Nephron (organoid): ENCODE measurements at regions not wholly inside any gene's neighbourhood (a gene's known extent, or its start where the extent isn't known, plus 50 kb on each side); places are given as distances from the start of the nearest gene placed in this dataset.
A peak's percentile ranks its signal among the peaks of the same experiment; 100 is the strongest.

Experiments
- H3K27ac Mint-ChIP-seq, 3 experiments: 2 replicates each; pipeline ENCODE4 v1.8.0; 2020; ENCODE audit warnings: mixed read lengths in 3 of 3, mild to moderate bottlenecking in 2 of 3, moderate library complexity in 1 of 3
- H3K27me3 Mint-ChIP-seq: 2 replicates; pipeline ENCODE4 v1.8.0; 2021; ENCODE audit warnings: low read depth, mild to moderate bottlenecking, moderate library complexity, mixed read lengths
- H3K36me3 Mint-ChIP-seq: 2 replicates; pipeline ENCODE4 v1.8.0; 2020; ENCODE audit warnings: low read depth, mixed read lengths
- H3K4me1 Mint-ChIP-seq: 2 replicates; pipeline ENCODE4 v1.8.0; 2020; ENCODE audit warnings: mixed read lengths
- H3K4me3 Mint-ChIP-seq, 3 experiments: 2 replicates each; pipeline ENCODE4 v1.8.0; 2020; ENCODE audit warnings: mild to moderate bottlenecking in 3 of 3, mixed read lengths in 3 of 3, moderate library complexity in 2 of 3
- H3K9me3 Mint-ChIP-seq: 2 replicates; pipeline ENCODE4 v1.8.0; 2020; ENCODE audit warnings: mixed read lengths
- TF ChIP-seq, protein P1 (sequence below), 3 experiments: fragments of 200-600 bp; sonication (generic); IDR thresholded peaks; one replicate each; pipeline ENCODE4 v1.5.0; 2021; ENCODE audit warnings: antibody characterized with exemption in 3 of 3; ENCODE audit not compliant: unreplicated experiment in 3 of 3

DNA sequence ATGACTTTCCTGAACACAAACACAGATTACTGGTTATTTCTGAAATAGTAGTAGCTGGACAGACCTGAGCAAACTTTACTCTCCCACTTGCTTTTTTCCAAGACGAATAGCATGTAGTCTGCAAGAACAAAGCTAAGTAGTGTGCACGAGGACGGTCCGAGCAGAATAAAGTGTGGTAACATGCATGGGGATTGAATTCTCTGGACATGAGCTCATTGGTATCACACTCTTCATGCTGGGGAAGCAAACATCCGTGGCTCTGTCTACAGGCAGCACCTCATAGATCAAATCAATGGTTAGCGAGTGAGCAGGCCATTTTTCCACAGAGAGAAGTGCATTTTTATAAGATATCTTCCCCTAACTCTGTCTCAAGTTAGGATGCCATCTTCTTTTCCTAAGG is 164.8 kb upstream of the STK17B start:
- no peaks in the 10 kb centered on the region for H3K36me3 Mint-ChIP-seq
- H3K27ac Mint-ChIP-seq: no peak overlapping the region
- H3K4me1 Mint-ChIP-seq: no peaks in the 10 kb centered on the region
- TF ChIP-seq, protein P1, sequence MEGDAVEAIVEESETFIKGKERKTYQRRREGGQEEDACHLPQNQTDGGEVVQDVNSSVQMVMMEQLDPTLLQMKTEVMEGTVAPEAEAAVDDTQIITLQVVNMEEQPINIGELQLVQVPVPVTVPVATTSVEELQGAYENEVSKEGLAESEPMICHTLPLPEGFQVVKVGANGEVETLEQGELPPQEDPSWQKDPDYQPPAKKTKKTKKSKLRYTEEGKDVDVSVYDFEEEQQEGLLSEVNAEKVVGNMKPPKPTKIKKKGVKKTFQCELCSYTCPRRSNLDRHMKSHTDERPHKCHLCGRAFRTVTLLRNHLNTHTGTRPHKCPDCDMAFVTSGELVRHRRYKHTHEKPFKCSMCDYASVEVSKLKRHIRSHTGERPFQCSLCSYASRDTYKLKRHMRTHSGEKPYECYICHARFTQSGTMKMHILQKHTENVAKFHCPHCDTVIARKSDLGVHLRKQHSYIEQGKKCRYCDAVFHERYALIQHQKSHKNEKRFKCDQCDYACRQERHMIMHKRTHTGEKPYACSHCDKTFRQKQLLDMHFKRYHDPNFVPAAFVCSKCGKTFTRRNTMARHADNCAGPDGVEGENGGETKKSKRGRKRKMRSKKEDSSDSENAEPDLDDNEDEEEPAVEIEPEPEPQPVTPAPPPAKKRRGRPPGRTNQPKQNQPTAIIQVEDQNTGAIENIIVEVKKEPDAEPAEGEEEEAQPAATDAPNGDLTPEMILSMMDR (IDR thresholded peaks at IDR 0.05; ENCODE audit: unreplicated experiment in 3 of 3): no peak
- H3K9me3 Mint-ChIP-seq: no peaks in the 10 kb centered on the region
- no peaks in the 10 kb centered on the region for H3K27me3 Mint-ChIP-seq
- no peak overlapping the region for H3K4me3 Mint-ChIP-seq

DNA sequence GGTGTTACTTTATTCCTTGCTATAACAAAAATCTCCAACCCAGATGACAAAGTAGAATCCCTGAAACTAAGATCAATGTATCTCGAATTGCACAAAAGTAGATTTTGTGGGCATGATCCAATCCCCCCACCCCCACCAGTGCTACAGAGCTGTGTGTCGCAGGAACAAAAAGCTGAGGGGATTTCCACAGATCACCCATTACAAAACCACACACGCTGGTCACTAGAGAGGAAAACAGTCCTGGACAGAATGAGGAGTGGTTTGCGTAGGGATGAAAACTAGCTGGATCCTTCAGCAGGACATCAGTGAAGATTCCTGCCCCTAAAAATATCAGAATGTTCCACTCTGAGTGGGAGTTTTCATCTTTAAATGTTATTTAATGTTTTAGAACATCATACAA is 165.3 kb upstream of the STK17B start:
- Mint-ChIP-seq H3K9me3 (no peaks in the 10 kb centered on the region), H3K27ac (no peak overlapping the region), H3K36me3 (no peaks in the 10 kb centered on the region), H3K4me3 (no peak overlapping the region), H3K4me1 (no peaks in the 10 kb centered on the region), H3K27me3 (no peaks in the 10 kb centered on the region)
- TF ChIP-seq, protein P1 (IDR thresholded peaks at IDR 0.05; ENCODE audit: unreplicated experiment in 3 of 3): no peak

DNA sequence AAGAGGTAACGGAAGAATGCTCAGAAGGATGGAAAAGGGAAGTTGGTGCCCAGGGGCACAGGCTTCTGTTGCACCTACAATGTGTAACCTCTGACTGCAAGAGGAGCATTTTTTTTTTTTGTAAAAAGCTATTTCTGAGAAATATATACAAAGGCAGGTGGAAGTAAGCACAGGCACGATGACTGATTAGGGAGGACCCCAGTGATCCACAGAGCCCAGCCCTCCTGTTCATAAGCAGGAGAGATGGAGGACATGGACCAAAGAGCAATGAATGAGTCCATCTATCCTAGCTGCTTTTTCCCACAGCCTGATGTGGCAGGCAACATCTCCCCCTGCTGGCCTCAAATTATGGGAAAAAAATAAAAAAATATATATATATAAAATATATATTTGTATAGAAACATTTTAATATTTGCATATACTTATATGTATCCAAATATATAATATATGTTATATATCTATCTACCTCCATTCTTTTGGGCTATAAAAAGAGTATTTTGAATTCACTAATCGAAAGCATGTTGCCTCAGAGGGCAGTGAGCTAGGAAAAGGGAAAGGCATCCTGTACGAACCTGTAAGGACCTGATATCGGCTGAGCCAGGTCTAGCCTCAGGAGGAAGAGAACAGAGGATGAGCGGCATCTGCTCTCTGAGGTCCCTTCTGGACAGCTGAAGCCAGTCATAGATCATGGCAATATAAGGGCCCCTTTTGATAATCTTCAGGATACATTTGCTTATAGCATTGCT is 166.0 kb upstream of the STK17B start:
- no peaks in the 10 kb centered on the region for H3K9me3 Mint-ChIP-seq
- H3K27me3 Mint-ChIP-seq: no peaks in the 10 kb centered on the region
- no peaks in the 10 kb centered on the region for H3K36me3 Mint-ChIP-seq
- no peaks in the 10 kb centered on the region for H3K4me1 Mint-ChIP-seq
- no peak overlapping the region for H3K27ac Mint-ChIP-seq
- no peak overlapping the region for H3K4me3 Mint-ChIP-seq
- TF ChIP-seq, protein P1 (IDR thresholded peaks at IDR 0.05; ENCODE audit: unreplicated experiment in 3 of 3): peak; percentile 49 to 69 (median 53)

DNA sequence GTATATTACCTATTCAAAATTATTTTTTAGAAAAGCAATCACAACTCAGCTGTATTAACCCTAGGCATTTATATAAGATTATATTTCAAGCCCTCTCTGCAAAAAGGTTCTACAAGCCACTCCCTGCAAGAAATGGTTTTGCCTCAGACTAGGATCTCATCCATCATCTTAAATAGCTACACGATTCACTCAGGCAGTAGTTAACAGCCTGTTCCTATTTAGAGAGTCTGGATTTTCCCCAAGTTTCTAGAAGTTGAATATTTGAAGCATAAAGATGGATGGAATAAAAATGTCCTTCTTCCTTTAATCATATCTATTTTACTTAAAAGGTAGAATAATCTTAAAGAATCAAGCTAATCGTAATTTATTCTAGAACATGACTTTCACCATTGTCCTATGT is 167.1 kb upstream of the STK17B start:
- H3K4me3 Mint-ChIP-seq: no peak overlapping the region
- H3K36me3 Mint-ChIP-seq: no peaks in the 10 kb centered on the region

DNA sequence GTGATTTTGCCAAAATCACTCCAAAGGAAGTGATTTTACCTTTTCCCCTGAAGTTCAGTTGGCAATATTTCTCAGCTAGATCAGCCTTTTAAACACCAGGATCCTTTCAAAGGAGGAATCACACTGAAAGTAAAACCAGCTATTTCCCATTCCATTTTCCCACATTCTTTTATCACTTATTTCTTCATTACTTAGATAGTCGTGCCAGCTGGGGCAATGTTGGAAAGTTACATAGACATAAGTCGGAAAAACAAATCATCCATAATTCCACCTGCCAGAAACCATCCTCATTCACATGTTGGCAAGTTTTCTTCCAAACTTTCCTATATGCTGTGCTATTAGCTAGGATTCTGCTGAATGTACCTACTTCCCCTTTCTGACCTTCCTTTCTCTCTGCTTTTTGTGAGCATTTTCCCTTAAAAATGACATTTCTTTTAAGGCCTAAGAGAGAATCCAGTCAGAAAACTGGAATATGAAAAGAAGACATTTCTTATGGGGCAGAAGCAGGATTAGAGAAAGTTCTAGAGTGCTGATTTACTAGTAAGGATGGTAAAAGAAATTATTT is 170.0 kb upstream of the STK17B start:
- TF ChIP-seq, protein P1 (IDR thresholded peaks at IDR 0.05; ENCODE audit: unreplicated experiment in 3 of 3): no peak
- H3K27me3 Mint-ChIP-seq: no peaks in the 10 kb centered on the region
- no peak overlapping the region for H3K27ac Mint-ChIP-seq
- H3K4me3 Mint-ChIP-seq: no peak overlapping the region
- H3K4me1 Mint-ChIP-seq: no peaks in the 10 kb centered on the region
- H3K36me3 Mint-ChIP-seq: no peaks in the 10 kb centered on the region
- no peaks in the 10 kb centered on the region for H3K9me3 Mint-ChIP-seq

More for the DNA sequence above, 167.1 kb upstream of the STK17B start:
- TF ChIP-seq, protein P1 (IDR thresholded peaks at IDR 0.05; ENCODE audit: unreplicated experiment in 3 of 3): no peak
- H3K27me3 Mint-ChIP-seq: no peaks in the 10 kb centered on the region
- H3K27ac Mint-ChIP-seq: no peak overlapping the region
- no peaks in the 10 kb centered on the region for H3K4me1 Mint-ChIP-seq
- no peaks in the 10 kb centered on the region for H3K9me3 Mint-ChIP-seq

DNA sequence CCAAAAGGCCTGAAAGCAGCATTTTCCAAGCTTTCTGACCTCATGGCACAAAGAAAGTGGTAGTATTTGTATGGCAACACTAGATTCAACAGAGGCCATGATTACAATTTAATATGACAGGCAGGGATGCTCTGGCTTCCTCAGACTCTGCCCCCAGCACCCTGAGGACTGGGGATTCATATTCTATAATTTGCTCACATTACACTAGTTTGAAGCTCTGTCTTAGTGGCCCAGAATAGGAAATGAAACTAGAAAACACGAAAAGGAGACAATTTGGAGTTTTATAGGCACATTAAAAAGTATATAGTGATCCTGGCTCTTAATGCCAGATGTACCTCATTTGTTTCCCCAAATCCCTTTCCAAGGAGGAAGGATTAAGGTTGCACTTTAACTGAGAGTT is 173.0 kb upstream of the STK17B start:
- Mint-ChIP-seq H3K36me3 (no peaks in the 10 kb centered on the region), H3K9me3 (no peaks in the 10 kb centered on the region), H3K27me3 (no peaks in the 10 kb centered on the region), H3K27ac (no peak overlapping the region), H3K4me1 (no peaks in the 10 kb centered on the region), H3K4me3 (no peak overlapping the region)
- TF ChIP-seq, protein P1 (IDR thresholded peaks at IDR 0.05; ENCODE audit: unreplicated experiment in 3 of 3): no peak
